H9 (cell line): ENCODE measurements at regions not wholly inside any gene's neighbourhood (a gene's known extent, or its start where the extent isn't known, plus 50 kb on each side); places are given as distances from the start of the nearest gene placed in this dataset.

Source experiments
- DNase-seq: peaks from one replicate; pipeline ENCODE4 v3.0.0-alpha.2; 2017
- H2AFZ ChIP-seq: one replicate; pipeline ENCODE4 v1.6.1; 2013; ENCODE audit warnings: mild to moderate bottlenecking, low read length, control low read depth, moderate library complexity
- H2AK5ac ChIP-seq: 2 replicates; pipeline ENCODE4 v1.6.1; 2013; ENCODE audit warnings: low read length, control low read depth, mixed read lengths; ENCODE audit not compliant: insufficient read length
- H2BK120ac ChIP-seq: one replicate; pipeline ENCODE4 v1.6.1; 2013; ENCODE audit warnings: low read depth, mild to moderate bottlenecking, low read length, control low read depth, inconsistent platforms; ENCODE audit not compliant: poor library complexity, severe bottlenecking
- H2BK12ac ChIP-seq: 2 replicates; pipeline ENCODE4 v1.6.1; 2013; ENCODE audit warnings: low read length, control low read depth, mixed read lengths, low read depth; ENCODE audit not compliant: insufficient read length
- H2BK15ac ChIP-seq: 2 replicates; pipeline ENCODE4 v1.6.1; 2013; ENCODE audit warnings: low read depth, low read length, control low read depth
- H2BK20ac ChIP-seq: one replicate; pipeline ENCODE4 v1.6.1; 2013; ENCODE audit warnings: low read depth, mild to moderate bottlenecking, low read length, control low read depth, inconsistent platforms; ENCODE audit not compliant: poor library complexity, severe bottlenecking
- H2BK5ac ChIP-seq: 2 replicates; pipeline ENCODE4 v1.6.1; 2013; ENCODE audit warnings: low read length, control low read depth, mixed read lengths; ENCODE audit not compliant: insufficient read length
- H3K14ac ChIP-seq: 2 replicates; pipeline ENCODE4 v1.6.1; 2013; ENCODE audit warnings: low read length, control low read depth; ENCODE audit not compliant: insufficient read depth
- H3K18ac ChIP-seq: 2 replicates; pipeline ENCODE4 v1.6.1; 2013; ENCODE audit warnings: low read depth, mild to moderate bottlenecking, mixed read lengths, low read length, control low read depth; ENCODE audit not compliant: insufficient read length
- H3K23ac ChIP-seq: 2 replicates; pipeline ENCODE4 v1.6.1; 2013; ENCODE audit warnings: low read length, control low read depth, mixed read lengths, low read depth; ENCODE audit not compliant: insufficient read length
- H3K23me2 ChIP-seq: 2 replicates; pipeline ENCODE4 v1.6.1; 2013; ENCODE audit warnings: low read depth, mild to moderate bottlenecking, mixed read lengths, low read length, control low read depth; ENCODE audit not compliant: insufficient read length, poor library complexity, severe bottlenecking
- H3K27ac ChIP-seq: 2 replicates; pipeline ENCODE4 v1.5.1; 2013; ENCODE audit warnings: low read length, control low read depth, mixed read lengths, low read depth; ENCODE audit not compliant: insufficient read length
- H3K27me3 ChIP-seq: 2 replicates; pipeline ENCODE4 v1.6.1; 2013; ENCODE audit warnings: low read length, control low read depth, inconsistent platforms; ENCODE audit not compliant: insufficient read depth
- H3K4ac ChIP-seq: 2 replicates; pipeline ENCODE4 v1.6.1; 2013; ENCODE audit warnings: low read depth, mild to moderate bottlenecking, control low read depth, inconsistent platforms, low read length, moderate library complexity
- H3K4me1 ChIP-seq: 2 replicates; pipeline ENCODE4 v1.6.1; 2013; ENCODE audit warnings: low read length, control low read depth, inconsistent platforms; ENCODE audit not compliant: insufficient read depth
- H3K4me2 ChIP-seq: 2 replicates; pipeline ENCODE4 v1.6.1; 2013; ENCODE audit warnings: low read length, control low read depth, mixed read lengths; ENCODE audit not compliant: insufficient read length, insufficient read depth
- H3K56ac ChIP-seq: 2 replicates; pipeline ENCODE4 v1.6.1; 2013; ENCODE audit warnings: low read depth, mild to moderate bottlenecking, mixed read lengths, low read length, control low read depth; ENCODE audit not compliant: insufficient read length
- H3K79me1 ChIP-seq: 2 replicates; pipeline ENCODE4 v1.6.1; 2013; ENCODE audit warnings: low read depth, mild to moderate bottlenecking, moderate library complexity, low read length, control low read depth, inconsistent platforms; ENCODE audit not compliant: insufficient read depth, poor library complexity, severe bottlenecking
- H3K79me2 ChIP-seq: 2 replicates; pipeline ENCODE4 v1.6.1; 2013; ENCODE audit warnings: low read length, control low read depth, inconsistent platforms; ENCODE audit not compliant: insufficient read depth
- H3K9ac ChIP-seq: 2 replicates; pipeline ENCODE4 v1.6.1; 2013; ENCODE audit warnings: low read length, control low read depth, mixed read lengths; ENCODE audit not compliant: insufficient read length; ENCODE audit errors: extremely low read depth
- H3K9me3 ChIP-seq: one replicate; pipeline ENCODE4 v1.6.1; 2013; ENCODE audit warnings: low read depth, low read length, inconsistent platforms; ENCODE audit not compliant: control insufficient read depth
- H3T11ph ChIP-seq: one replicate; pipeline ENCODE4 v1.6.1; 2013; ENCODE audit warnings: mild to moderate bottlenecking, low read length, control low read depth, inconsistent platforms
- H4K20me1 ChIP-seq: one replicate; pipeline ENCODE4 v1.6.1; 2013; ENCODE audit not compliant: control insufficient read depth, insufficient read length, insufficient read depth
- H4K5ac ChIP-seq: 2 replicates; pipeline ENCODE4 v1.6.1; 2013; ENCODE audit warnings: low read depth, mild to moderate bottlenecking, mixed read lengths, low read length, control low read depth; ENCODE audit not compliant: insufficient read length
- H4K8ac ChIP-seq: replicated peaks from 2 replicates; pipeline ENCODE4 v1.6.1; 2013; ENCODE audit warnings: low read length, control low read depth, mixed read lengths, low read depth; ENCODE audit not compliant: insufficient read length
- H4K91ac ChIP-seq: 2 replicates; pipeline ENCODE4 v1.6.1; 2013; ENCODE audit warnings: low read depth, mild to moderate bottlenecking, moderate library complexity, mixed read lengths, low read length, control low read depth; ENCODE audit not compliant: insufficient read length
- H3K27ac Mint-ChIP-seq, 3 experiments: 2 replicates in 2 of 3; 3 replicates in 1 of 3; pipeline ENCODE4 v1.8.0; 2020 to 2021; ENCODE audit warnings: mixed read lengths in 3 of 3, mild to moderate bottlenecking in 1 of 3, moderate library complexity in 1 of 3
- H3K27me3 Mint-ChIP-seq: 2 replicates; pipeline ENCODE4 v1.8.0; 2021; ENCODE audit warnings: low read depth, mild to moderate bottlenecking, moderate library complexity, mixed read lengths
- H3K36me3 Mint-ChIP-seq, 3 experiments: 2 replicates in 2 of 3; 3 replicates in 1 of 3; pipeline ENCODE4 v1.8.0; 2020 to 2021; ENCODE audit warnings: low read depth in 3 of 3, mixed read lengths in 3 of 3; ENCODE audit not compliant: insufficient read depth in 1 of 3
- H3K4me1 Mint-ChIP-seq, 2 experiments: 2 replicates each; pipeline ENCODE4 v1.8.0; 2020; ENCODE audit warnings: mixed read lengths in 2 of 2
- H3K4me3 Mint-ChIP-seq, 2 experiments: 2 replicates in 1 of 2; 3 replicates in 1 of 2; pipeline ENCODE4 v1.8.0; 2020 to 2021; ENCODE audit warnings: mild to moderate bottlenecking in 2 of 2, mixed read lengths in 2 of 2, moderate library complexity in 1 of 2
- H3K9me3 Mint-ChIP-seq, 2 experiments: 2 replicates in 1 of 2; 3 replicates in 1 of 2; pipeline ENCODE4 v1.8.0; 2020; ENCODE audit warnings: mild to moderate bottlenecking in 2 of 2, mixed read lengths in 2 of 2, moderate library complexity in 1 of 2
- WGBS: extraction: QIAGEN DNeasy Blood & Tissue Kit; methylation state at CpG from one replicate; pipeline ENCODE4 v1.1.7; 2013; ENCODE audit warnings: missing lambda C conversion rate, low lambda C conversion rate, mixed read lengths; ENCODE audit not compliant: insufficient read length; ENCODE audit errors: extremely low coverage; 5-methylcytosine and 5-hydroxymethylcytosine counted together
- TF ChIP-seq, protein P1 (sequence below): fragments of 200-600 bp; sonication (generic); conservative IDR thresholded peaks from 3 replicates; pipeline ENCODE4 v1.8.0; 2021; ENCODE audit warnings: antibody characterized with exemption, mild to moderate bottlenecking

DNA sequence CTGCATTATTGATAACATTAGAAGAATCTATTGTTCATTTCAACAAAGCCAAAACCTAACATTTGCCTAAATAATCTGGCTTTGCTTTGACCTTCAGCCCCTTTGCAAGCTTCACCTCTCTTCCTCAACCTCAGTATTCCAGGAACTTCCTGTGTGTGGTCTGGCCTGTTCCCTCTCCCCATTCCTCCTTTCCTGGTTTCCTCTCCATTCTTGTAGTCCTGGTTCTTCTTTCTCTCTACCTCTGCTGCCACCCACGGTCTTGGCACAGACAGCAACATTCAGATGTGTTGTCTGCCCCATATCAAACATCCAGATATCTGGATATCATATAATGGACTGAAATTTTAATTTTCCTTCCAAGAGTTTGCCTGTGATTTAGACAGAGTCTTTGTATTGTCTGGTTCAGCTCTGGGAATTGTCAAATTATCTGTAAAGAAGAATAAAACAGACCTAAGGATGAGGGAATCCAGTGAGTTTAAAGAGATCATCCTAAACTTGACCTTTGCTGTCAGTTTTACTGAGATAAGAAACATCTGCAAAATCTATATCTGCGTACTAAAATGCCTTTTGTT is 148.1 kb upstream of the KCTD3 start:
- Mint-ChIP-seq H3K36me3 (no peaks in the 10 kb centered on the region), H3K4me3 (no peak overlapping the region), H3K27me3 (no peaks in the 10 kb centered on the region), H3K27ac (peak overlapping the region in 2 of 3 experiments; percentile 3 to 60; a peak in 2 of 7 replicates), H3K4me1 (peaks cover 21 to 22% of the 10 kb centered on the region in 2 experiments), H3K9me3 (no peaks in the 10 kb centered on the region; a peak in 1 of 5 replicates)
- no peak overlapping the region for H3K4me2 ChIP-seq
- H4K5ac ChIP-seq, result no peak overlapping the region
- no peaks in the 10 kb centered on the region for H3K27me3 ChIP-seq
- no peaks in the 10 kb centered on the region for H3K23me2 ChIP-seq
- no peak for DNase-seq
- H2BK5ac ChIP-seq, result no peak overlapping the region
- H2AFZ ChIP-seq, result peak overlapping the region; percentile 68
- no peak overlapping the region for H2AK5ac ChIP-seq
- H4K8ac ChIP-seq, result no peak overlapping the region
- no peak overlapping the region for H2BK15ac ChIP-seq
- H3K18ac ChIP-seq, result no peak overlapping the region
- no peak overlapping the region for H3K9ac ChIP-seq
- no peak overlapping the region for H3T11ph ChIP-seq
- no peaks in the 10 kb centered on the region for H3K79me1 ChIP-seq
- H2BK120ac ChIP-seq, result no peak overlapping the region
- no peak overlapping the region for H3K27ac ChIP-seq
- no peak overlapping the region for H4K91ac ChIP-seq
- no peak overlapping the region for H2BK12ac ChIP-seq
- no peak overlapping the region for H3K56ac ChIP-seq
- H2BK20ac ChIP-seq, result no peak overlapping the region
- H3K9me3 ChIP-seq, result no peaks in the 10 kb centered on the region
- WGBS, result no CpG with 5 or more reads among the region's 2 CpGs
- TF ChIP-seq, protein P1, sequence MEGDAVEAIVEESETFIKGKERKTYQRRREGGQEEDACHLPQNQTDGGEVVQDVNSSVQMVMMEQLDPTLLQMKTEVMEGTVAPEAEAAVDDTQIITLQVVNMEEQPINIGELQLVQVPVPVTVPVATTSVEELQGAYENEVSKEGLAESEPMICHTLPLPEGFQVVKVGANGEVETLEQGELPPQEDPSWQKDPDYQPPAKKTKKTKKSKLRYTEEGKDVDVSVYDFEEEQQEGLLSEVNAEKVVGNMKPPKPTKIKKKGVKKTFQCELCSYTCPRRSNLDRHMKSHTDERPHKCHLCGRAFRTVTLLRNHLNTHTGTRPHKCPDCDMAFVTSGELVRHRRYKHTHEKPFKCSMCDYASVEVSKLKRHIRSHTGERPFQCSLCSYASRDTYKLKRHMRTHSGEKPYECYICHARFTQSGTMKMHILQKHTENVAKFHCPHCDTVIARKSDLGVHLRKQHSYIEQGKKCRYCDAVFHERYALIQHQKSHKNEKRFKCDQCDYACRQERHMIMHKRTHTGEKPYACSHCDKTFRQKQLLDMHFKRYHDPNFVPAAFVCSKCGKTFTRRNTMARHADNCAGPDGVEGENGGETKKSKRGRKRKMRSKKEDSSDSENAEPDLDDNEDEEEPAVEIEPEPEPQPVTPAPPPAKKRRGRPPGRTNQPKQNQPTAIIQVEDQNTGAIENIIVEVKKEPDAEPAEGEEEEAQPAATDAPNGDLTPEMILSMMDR, result no peak
- peaks cover 8% of the 10 kb centered on the region; the same call in 1 of the 2 replicates for H3K4me1 ChIP-seq
- H4K20me1 ChIP-seq, result no peaks in the 10 kb centered on the region
- H3K4ac ChIP-seq, result no peak overlapping the region
- H3K23ac ChIP-seq, result no peak overlapping the region
- no peaks in the 10 kb centered on the region for H3K79me2 ChIP-seq
- H3K14ac ChIP-seq, result no peak overlapping the region
